SK-N-SH (cell line): ENCODE measurements at regions not wholly inside any gene's neighbourhood (a gene's known extent, or its start where the extent isn't known, plus 50 kb on each side); places are given as distances from the start of the nearest gene placed in this dataset.

Experiments used
- CTCF ChIA-PET: fragments of 300-600, 350-600 bp; formaldehyde crosslinking; extraction: SDS; loops from one replicate; lab custom pipeline; 2021; lab: Yijun Ruan, JAX
- POLR2A ChIA-PET: fragments of 350-600 bp; sonication (Branson Sonifier 250); formaldehyde crosslinking; extraction: SDS; loops from one replicate; lab custom pipeline; 2020; ENCODE audit warnings: antibody characterized with exemption, inconsistent platforms; lab: Yijun Ruan, JAX
- DNase-seq: peaks from one replicate; pipeline ENCODE4 v3.0.0; 2012
- H2AFZ ChIP-seq: fragments of 200-600 bp; sonication (generic); 2 replicates; pipeline ENCODE4 v1.8.1; 2016; ENCODE audit warnings: antibody characterized with exemption, mild to moderate bottlenecking, low read depth
- H3F3A ChIP-seq: fragments of 200-600 bp; sonication (generic); replicated peaks from 2 replicates; pipeline ENCODE3; 2016; ENCODE audit warnings: antibody characterized with exemption, mild to moderate bottlenecking; ENCODE audit not compliant: insufficient read depth
- H3K27ac ChIP-seq, 2 experiments: fragments of 200-500 bp in 1 of 2; fragments of 200-600 bp in 1 of 2; sonication (Bioruptor generic) in 1 of 2; sonication (generic), shearing (Covaris generic) in 1 of 2; 2 replicates each; pipeline versions ENCODE4 v1.5.1 to v1.6.1; 2014 to 2016; ENCODE audit warnings: low read depth in 2 of 2, inconsistent platforms in 1 of 2, low read length in 1 of 2, mild to moderate bottlenecking in 1 of 2, mixed read lengths in 1 of 2
- H3K27me3 ChIP-seq: fragments of 200-600 bp; sonication (generic), shearing (Covaris generic); 2 replicates; pipeline ENCODE4 v1.6.1; 2016; ENCODE audit warnings: mixed run types; ENCODE audit not compliant: insufficient read depth
- H3K36me3 ChIP-seq, 2 experiments: fragments of 200-500 bp in 1 of 2; fragments of 200-600 bp in 1 of 2; sonication (Bioruptor generic) in 1 of 2; sonication (generic) in 1 of 2; replicated peaks in 1 of 2; 2 replicates each; pipeline versions ENCODE3 to v1.5.1; 2014 to 2016; ENCODE audit warnings: low read length in 1 of 2, mild to moderate bottlenecking in 1 of 2; ENCODE audit not compliant: insufficient read depth in 2 of 2, control insufficient read depth in 1 of 2
- H3K4me1 ChIP-seq, 2 experiments: fragments of 200-500 bp in 1 of 2; fragments of 200-600 bp in 1 of 2; sonication (Bioruptor generic) in 1 of 2; sonication (generic), shearing (Covaris generic) in 1 of 2; 2 replicates each; pipeline versions ENCODE4 v1.5.1 to v1.6.1; 2014 to 2016; ENCODE audit warnings: low read depth in 1 of 2, low read length in 1 of 2, mixed run types in 1 of 2; ENCODE audit not compliant: insufficient read depth in 2 of 2, control insufficient read depth in 1 of 2
- H3K4me2 ChIP-seq: fragments of 200-600 bp; sonication (generic), shearing (Covaris generic); 2 replicates; pipeline ENCODE4 v1.6.1; 2017; ENCODE audit warnings: mixed run types
- H3K4me3 ChIP-seq, 2 experiments: fragments of 200-500 bp in 1 of 2; fragments of 200-600 bp in 1 of 2; sonication (Bioruptor generic) in 1 of 2; sonication (generic), shearing (Covaris generic) in 1 of 2; 2 replicates each; pipeline versions ENCODE4 v1.5.1 to v1.8.1; 2014 to 2016; ENCODE audit warnings: low read depth in 2 of 2, inconsistent platforms in 1 of 2, low read length in 1 of 2, mild to moderate bottlenecking in 1 of 2, mixed read lengths in 1 of 2, moderate library complexity in 1 of 2
- H3K79me2 ChIP-seq: fragments of 200-600 bp; sonication (generic); 2 replicates; pipeline ENCODE4 v1.8.1; 2017; ENCODE audit warnings: mild to moderate bottlenecking; ENCODE audit not compliant: insufficient read depth
- H3K9ac ChIP-seq: fragments of 200-600 bp; sonication (generic); 2 replicates; pipeline ENCODE4 v1.6.1; 2017; ENCODE audit warnings: mixed run types
- H3K9me2 ChIP-seq: fragments of 200-600 bp; sonication (generic); 2 replicates; pipeline ENCODE4 v1.6.1; 2017; ENCODE audit warnings: mixed run types
- H3K9me3 ChIP-seq: fragments of 200-600 bp; sonication (generic); 2 replicates; pipeline ENCODE4 v1.6.1; 2017; ENCODE audit warnings: mixed run types, mild to moderate bottlenecking, moderate library complexity
- H4K20me1 ChIP-seq: fragments of 200-600 bp; sonication (generic); 2 replicates; pipeline ENCODE4 v1.6.1; 2017; ENCODE audit warnings: mild to moderate bottlenecking, mixed run types; ENCODE audit not compliant: insufficient read depth
- EZH2phosphoT487 ChIP-seq: fragments of 200-600 bp; sonication (generic); IDR thresholded peaks from 2 replicates; pipeline ENCODE4 v1.6.1; 2017; ENCODE audit warnings: low read depth, mixed run types, mild to moderate bottlenecking, antibody characterized with exemption, moderate library complexity, borderline replicate concordance
- FOSL2 ChIP-seq: IDR thresholded peaks from 2 replicates; pipeline ENCODE4 v1.4.0; 2012; ENCODE audit warnings: low read depth, mild to moderate bottlenecking, moderate library complexity, borderline replicate concordance
- JUND ChIP-seq: IDR thresholded peaks from 2 replicates; pipeline ENCODE4 v1.4.0; 2012
- MEF2A ChIP-seq: IDR thresholded peaks from 2 replicates; pipeline ENCODE4 v1.4.0; 2012; ENCODE audit warnings: low read depth, borderline replicate concordance
- MXI1 ChIP-seq: IDR thresholded peaks from 2 replicates; pipeline ENCODE4 v1.6.1; 2012; ENCODE audit warnings: mild to moderate bottlenecking, low read depth, low read length, improper control_type of control experiment
- RAD21 ChIP-seq: IDR thresholded peaks from 2 replicates; pipeline ENCODE4 v1.6.1; 2012; ENCODE audit warnings: mild to moderate bottlenecking, low read length
- RXRA ChIP-seq: IDR thresholded peaks from 2 replicates; pipeline ENCODE4 v1.4.0; 2012; ENCODE audit warnings: low read depth, mild to moderate bottlenecking, borderline replicate concordance
- SMC3 ChIP-seq: IDR thresholded peaks from 2 replicates; pipeline ENCODE4 v1.6.1; 2012; ENCODE audit warnings: low read depth, low read length, improper control_type of control experiment
- TAF1 ChIP-seq: IDR thresholded peaks from 2 replicates; pipeline ENCODE4 v1.6.1; 2012; ENCODE audit warnings: low read depth, mild to moderate bottlenecking, low read length, moderate library complexity, borderline replicate concordance
- TCF12 ChIP-seq: IDR thresholded peaks from 2 replicates; pipeline ENCODE4 v1.4.0; 2012
- WGBS: methylation state at CpG from one replicate; pipeline ENCODE4 v1.1.6; 2017; ENCODE audit warnings: low lambda C conversion rate; 5-methylcytosine and 5-hydroxymethylcytosine counted together
- TF ChIP-seq, protein P1 (sequence below): fragments of 150-350 bp; IDR thresholded peaks from 2 replicates; pipeline ENCODE4 v1.6.1; 2016; ENCODE audit warnings: mild to moderate bottlenecking, low read depth, low read length
- TF ChIP-seq, protein P2 (sequence below): IDR thresholded peaks from 2 replicates; pipeline ENCODE4 v1.4.0; 2012; ENCODE audit warnings: low read depth
- TF ChIP-seq, protein P3 (sequence below): IDR thresholded peaks from 2 replicates; pipeline ENCODE4; 2012

DNA sequence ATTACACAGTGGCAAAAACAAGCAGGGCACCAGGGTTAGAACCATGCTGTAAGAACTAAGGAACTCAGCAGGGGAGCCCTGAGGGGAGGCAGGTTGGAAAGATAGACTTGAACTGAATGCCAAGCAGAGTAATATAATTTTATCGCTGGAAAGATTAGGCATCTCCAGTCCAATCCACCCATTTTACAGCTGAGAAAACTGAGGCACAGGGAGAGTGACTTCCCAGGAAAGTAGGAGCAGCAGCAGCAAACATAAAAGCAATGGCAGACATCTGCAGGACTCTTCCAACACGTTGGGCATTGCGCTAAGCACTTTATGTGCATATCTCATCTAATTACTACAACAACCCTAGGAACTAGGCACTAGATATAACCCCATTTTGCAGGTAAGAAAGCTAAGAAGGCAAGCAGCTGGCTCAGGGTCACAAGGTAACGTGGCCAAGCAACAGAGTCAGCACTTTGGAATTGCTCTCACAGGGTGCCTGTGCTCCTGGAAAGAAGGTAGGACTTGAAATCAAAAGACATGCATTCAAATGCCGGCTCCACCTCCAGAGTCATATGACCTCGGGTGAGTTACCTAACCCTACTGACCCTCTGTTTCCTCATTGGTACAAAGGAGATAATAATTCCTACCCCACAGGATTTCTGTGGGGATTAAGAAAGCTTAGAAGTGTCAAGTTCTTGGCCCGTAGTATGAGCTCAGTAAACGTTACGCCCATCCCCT is 215.3 kb downstream of the BARX2 start:
- TF ChIP-seq JUND (no peak), TAF1 (no peak), FOSL2 (no peak), RAD21 (no peak), SMC3 (no peak)
- TF ChIP-seq, protein P1, sequence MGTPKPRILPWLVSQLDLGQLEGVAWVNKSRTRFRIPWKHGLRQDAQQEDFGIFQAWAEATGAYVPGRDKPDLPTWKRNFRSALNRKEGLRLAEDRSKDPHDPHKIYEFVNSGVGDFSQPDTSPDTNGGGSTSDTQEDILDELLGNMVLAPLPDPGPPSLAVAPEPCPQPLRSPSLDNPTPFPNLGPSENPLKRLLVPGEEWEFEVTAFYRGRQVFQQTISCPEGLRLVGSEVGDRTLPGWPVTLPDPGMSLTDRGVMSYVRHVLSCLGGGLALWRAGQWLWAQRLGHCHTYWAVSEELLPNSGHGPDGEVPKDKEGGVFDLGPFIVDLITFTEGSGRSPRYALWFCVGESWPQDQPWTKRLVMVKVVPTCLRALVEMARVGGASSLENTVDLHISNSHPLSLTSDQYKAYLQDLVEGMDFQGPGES = no peak
- TF ChIP-seq, all 33 proteins: peak for 0
- Histone ChIP-seq H3K27me3 (no peaks in the 10 kb centered on the region; the same call in 1 of the 2 replicates), H3K27ac (no peak overlapping the region), H3K4me1 (peaks cover 0 to 12% of the 10 kb centered on the region in 2 experiments; a peak in 1 of 4 replicates), H3K9me2 (no peaks in the 10 kb centered on the region), H2AFZ (no peak overlapping the region), H3K9me3 (no peaks in the 10 kb centered on the region), H3K4me2 (no peak overlapping the region), H3F3A (no peaks in the 10 kb centered on the region), H4K20me1 (no peaks in the 10 kb centered on the region), H3K36me3 (no peaks in the 10 kb centered on the region), H3K79me2 (no peaks in the 10 kb centered on the region), H3K9ac (no peak overlapping the region), H3K4me3 (no peak overlapping the region)
- POLR2A ChIA-PET = no interaction called here
- WGBS = 46% methylated on average over 9 of the region's 9 CpGs
- CTCF ChIA-PET = no interaction called here
- DNase-seq = no peak

DNA sequence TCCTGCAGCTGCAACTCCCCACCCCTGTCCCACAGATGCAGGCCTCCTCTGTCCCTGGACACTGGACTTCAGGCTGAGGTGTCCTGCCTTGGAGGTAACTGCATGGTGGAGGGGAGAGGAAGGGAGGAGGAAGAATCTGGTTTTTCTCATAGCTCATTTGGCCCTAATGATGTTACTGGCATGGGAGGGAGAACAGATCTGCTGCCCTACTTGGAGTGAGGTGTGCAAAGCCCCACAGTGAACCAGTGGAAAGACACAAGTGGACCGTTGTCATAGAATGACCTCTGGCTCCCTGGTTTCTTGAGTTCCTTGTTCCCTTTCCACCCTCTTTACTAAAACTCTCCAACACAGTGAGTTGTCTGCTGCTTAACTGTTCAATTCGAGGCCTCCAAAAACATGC is 215.9 kb downstream of the BARX2 start:
- H3K9me2 ChIP-seq = no peaks in the 10 kb centered on the region
- H3K9me3 ChIP-seq = no peaks in the 10 kb centered on the region
- no peaks in the 10 kb centered on the region; the same call in 1 of the 2 replicates for H3K27me3 ChIP-seq
- ChIA-PET CTCF (no interaction called here), POLR2A (no interaction called here)
- no peak overlapping the region for H3K4me3 ChIP-seq
- H3F3A ChIP-seq = no peaks in the 10 kb centered on the region
- WGBS = 12% methylated on average over 2 of the region's 2 CpGs
- no peak overlapping the region for H2AFZ ChIP-seq
- H4K20me1 ChIP-seq = no peaks in the 10 kb centered on the region
- H3K79me2 ChIP-seq = no peaks in the 10 kb centered on the region
- no peak overlapping the region for H3K9ac ChIP-seq
- H3K27ac ChIP-seq = no peak overlapping the region
- no peak for DNase-seq
- no peak overlapping the region for H3K4me2 ChIP-seq
- H3K36me3 ChIP-seq = no peaks in the 10 kb centered on the region
- TF ChIP-seq TCF12 (no peak), TAF1 (no peak), JUND (no peak), MEF2A (no peak), RXRA (no peak), MXI1 (no peak), EZH2phosphoT487 (no peak)
- TF ChIP-seq, protein P2, sequence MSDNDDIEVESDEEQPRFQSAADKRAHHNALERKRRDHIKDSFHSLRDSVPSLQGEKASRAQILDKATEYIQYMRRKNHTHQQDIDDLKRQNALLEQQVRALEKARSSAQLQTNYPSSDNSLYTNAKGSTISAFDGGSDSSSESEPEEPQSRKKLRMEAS = no peak
- TF ChIP-seq, protein P3, sequence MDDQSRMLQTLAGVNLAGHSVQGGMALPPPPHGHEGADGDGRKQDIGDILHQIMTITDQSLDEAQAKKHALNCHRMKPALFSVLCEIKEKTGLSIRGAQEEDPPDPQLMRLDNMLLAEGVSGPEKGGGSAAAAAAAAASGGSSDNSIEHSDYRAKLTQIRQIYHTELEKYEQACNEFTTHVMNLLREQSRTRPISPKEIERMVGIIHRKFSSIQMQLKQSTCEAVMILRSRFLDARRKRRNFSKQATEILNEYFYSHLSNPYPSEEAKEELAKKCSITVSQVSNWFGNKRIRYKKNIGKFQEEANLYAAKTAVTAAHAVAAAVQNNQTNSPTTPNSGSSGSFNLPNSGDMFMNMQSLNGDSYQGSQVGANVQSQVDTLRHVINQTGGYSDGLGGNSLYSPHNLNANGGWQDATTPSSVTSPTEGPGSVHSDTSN = no peak
- peaks cover 0 to 12% of the 10 kb centered on the region in 2 experiments; a peak in 1 of 4 replicates for H3K4me1 ChIP-seq
